DMS53 treated with DMSO at 0.1 percent for 48 hours (cell line): ENCODE measurements at regions not wholly inside any gene's neighbourhood (a gene's known extent, or its start where the extent isn't known, plus 50 kb on each side); places are given as distances from the start of the nearest gene placed in this dataset.
"Not testable (repeated sequence)": the region's sequence is repeated elsewhere in the genome, so short reads cannot be mapped to it uniquely, and the experiment has no call there.

Experiments
- DNase-seq: peaks from one replicate; lab custom pipeline; 2025; ENCODE audit not compliant: unreplicated experiment; lab: John Stamatoyannopoulos, UW

DNA sequence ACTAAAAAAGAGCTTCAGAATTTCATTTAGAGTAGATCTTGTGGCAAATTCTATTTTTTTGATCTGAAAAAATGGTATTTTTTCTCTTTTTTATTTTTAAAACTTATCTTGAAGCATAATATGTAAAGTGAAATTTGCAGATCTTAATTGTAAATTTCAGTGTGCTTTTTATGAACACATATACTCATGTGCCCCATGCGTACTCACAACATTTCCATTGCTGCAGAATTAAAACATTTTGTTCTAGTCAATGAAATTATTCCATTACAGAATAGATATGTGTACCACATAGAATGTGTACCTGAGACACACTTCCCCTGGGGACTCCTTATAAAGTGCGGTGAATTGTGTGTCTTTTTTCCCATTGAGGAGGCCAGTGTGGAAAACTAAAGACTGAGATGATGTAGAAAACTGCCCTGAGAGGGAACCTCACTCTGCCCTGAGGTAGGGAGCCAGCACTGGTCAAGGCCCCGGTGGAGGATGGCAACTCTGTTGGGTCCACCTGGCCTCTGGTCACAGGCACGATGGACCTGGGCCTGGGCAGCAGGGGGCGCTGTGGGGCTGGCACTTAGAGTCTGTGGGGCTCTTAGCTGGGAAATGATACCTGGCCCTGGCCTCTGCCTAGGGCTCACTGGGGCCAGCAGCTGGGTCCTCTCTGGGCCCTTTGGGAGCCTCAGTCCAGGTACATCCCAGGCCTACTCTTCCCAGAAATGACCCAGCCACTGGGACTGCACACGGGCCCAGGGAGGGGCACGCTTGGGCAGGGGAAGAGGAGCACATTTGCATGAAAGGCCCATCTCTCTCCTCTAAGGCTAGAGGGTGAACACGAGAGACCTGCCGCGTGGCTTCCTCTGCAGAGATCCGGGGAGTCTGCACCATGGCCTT lies 77.9 kb upstream of the TOP3B start:
- no peak for DNase-seq

DNA sequence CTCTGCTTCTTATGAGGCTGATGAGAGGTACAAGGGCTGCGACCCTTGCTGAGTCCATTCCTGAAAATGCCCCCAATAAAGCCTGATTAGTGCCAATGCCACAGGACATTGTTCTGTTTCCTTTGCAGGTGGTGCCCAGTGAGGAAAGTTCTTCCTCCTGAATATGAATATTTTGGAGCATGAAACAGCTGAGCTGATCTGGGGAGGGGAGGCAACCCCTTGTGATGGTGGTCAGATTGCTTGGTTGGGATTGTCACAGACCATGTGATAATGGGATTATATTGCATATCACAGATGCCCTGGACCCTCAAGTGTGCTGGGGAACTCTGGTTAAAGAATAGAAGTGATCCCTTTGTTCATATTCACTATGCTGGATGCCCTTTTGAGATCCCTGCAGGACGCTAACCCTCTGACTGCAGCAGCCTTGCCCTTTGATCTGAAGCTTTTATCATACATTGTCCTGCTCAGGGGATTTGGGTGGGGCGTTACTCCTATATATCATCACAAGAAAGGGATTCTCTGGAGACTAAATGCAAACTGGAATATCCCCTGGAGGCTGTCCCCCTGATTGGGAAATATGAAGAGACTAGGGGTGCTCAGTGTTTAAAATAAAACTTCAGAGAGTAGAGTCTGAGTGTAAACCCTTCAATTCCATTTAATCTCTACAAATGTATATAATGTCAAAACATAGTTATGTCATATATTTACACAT lies 76.9 kb upstream of the TOP3B start:
- no peak for DNase-seq

DNA sequence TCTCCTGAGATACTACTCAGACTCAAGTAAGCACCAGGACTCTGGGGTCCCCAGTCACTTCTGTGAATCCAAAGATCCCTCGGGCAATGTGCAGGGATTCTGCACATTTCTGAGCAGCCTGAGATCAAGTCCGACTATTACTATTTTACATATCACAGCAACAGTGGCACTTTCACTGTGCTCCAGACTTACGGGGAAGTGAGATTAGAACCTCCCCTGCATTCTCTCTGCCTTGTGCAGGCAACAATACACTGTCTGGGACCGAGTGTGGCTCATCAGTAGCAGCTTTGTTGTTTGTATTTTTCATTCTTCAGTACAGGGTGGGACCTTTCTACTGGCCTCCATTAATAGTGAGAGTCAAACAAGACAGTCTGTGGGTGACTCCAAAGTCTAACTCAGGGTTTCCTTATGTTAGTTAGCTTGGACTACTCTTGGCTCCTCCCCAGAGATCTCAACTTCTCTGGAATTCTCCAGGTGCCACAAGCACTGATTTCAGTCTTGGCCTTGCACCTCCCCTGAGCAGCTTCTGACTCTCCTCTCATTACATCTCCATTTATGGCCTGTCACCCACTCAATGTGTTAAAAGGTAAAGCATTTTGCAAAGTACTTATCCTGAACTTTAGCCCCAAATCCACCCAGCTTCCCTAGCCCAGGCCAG lies 76.2 kb upstream of the TOP3B start:
- DNase-seq = no peak

DNA sequence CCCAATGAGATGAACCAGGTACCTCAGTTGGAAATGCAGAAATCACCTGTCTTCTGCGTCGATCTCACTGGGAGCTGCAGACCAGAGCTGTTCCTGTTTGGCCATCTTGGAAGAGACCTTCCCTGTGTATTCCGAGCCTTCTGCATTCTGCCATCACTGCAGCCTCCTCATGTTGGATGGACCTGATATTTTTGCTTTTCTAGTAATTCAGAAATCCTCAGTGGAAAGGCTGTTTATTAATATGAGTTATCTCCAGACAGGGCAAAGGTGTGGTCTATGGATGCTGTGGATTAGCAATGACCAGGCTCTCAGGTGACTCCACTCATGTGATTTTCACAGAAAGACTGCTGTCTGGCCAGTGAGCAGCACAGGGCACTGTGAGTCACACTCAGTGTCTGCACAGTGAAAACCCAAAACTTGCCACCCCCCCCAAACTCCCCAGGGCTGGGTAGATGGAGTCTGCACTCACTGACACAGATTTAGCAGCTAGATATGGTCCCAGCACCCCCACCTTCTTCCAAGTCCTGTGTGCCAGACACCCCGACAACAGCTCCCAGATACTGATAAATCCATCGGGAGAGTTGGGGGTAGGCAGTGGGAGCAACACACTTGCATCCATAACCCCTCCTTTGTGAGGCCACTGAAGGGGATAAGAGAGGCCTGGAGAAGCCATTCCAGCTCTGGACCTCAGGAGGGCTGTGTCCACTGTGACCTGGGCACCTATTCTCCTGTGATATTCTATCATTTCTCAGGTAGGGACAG lies 75.2 kb upstream of the TOP3B start:
- DNase-seq = no peak

DNA sequence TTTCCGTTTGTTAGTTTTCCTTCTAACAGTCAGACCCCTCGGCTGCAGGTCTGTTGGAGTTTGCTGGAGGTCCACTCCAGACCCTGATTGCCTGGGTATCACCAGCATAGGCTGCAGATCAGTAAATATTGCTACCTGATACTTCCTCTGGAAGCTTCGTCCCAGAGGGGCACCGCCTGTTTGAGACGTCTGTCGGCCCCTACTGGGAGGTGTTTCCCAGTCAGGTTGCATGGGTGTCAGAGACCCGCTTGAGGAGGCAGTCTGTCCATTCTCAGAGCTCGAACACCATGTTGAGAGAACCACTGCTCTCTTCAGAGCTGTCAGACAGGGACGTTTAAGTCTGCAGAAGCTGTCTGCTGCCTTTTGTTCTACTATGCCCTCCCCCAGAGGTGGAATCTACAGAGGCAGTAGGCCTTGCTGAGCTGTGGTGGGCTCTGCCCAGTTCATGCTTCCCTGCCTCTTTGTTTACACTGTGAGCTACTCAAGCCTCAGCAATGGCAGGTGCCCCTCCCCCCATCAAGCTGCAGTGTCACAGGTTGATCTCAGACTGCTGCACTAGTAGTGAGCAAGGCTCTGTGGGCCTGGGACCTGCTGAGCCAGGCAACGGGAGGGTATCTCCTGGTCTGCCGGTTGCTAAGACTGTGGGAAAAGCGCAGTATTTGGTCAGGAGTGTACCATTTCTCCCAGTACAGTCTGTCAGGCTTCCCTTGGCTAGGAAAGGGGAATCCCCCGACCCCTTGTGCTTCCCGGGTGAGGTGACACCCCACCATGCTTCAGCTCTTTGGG lies 74.4 kb upstream of the TOP3B start:
- DNase-seq = not testable (repeated sequence)

DNA sequence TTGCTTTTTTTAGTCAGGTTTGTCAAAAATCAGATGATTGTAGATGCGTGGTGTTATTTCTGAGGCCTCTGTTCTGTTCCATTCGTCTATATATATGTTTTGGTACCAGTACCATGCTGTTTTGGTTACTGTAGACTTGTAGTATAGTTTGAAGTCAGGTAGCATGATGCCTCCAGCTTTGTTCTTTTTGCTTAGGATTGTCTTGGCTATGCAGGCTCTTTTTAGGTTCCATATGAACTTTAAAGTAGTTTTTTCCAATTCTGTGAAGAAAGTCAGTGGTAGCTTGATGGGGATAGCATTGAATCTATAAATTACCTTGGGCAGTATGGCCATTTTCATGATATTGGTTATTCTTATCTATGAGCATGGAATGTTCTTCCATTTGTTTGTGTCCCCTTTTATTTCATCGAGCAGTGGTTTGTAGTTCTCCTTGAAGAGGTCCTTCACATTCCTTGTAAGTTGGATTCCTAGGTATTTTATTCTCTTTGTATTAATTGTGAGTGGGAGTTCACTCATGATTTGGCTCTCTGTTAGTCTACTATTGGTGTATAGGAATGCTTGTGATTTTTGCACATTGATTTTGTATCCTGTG lies 70.1 kb upstream of the TOP3B start:
- DNase-seq = not testable (repeated sequence)

DNA sequence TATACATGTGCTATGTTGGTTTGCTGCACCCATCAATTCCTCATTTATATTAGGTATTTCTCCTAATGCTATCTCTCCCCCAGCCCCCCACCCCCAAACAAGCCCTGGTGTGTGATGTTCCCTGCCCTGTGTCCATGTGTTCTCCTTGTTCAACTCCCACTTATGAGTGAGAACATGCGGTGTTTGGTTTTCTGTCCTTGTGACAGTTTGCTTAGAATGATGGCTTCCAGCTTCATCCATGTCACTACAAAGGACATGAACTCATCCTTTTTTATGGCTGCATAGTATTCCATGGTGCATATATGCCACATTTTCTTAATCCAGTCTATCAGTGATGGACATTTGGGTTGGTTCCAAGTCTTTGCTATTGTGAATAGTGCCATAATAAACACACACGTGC lies 68.4 kb upstream of the TOP3B start:
- not testable (repeated sequence) for DNase-seq

DNA sequence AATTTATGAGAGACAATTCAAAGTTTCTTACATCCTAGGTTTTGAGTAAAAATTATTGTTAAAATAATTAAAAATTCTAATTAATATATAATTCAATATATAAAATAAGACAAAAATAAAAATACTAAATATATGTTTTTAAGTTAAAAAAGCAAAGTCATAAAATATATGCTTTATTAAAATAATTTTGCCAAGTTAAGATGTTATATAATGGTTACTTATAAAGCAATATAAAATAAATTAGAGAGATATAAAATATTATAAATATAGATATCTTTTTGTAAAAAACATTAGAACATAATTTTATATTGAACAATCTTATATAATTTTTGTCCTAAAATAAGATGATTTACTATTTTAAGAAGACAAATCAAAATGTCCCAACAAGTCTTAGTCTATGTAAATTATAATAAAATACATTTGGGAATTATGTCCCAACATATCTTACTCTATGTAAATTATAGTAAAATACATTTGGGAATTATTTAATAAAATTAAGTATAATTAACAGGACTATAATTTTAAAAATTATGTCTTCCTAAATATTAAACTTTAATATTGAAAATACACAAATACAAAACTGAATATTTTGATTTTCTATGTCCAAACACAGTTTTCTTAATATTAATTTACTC lies 67.7 kb upstream of the TOP3B start:
- no peak for DNase-seq

DNA sequence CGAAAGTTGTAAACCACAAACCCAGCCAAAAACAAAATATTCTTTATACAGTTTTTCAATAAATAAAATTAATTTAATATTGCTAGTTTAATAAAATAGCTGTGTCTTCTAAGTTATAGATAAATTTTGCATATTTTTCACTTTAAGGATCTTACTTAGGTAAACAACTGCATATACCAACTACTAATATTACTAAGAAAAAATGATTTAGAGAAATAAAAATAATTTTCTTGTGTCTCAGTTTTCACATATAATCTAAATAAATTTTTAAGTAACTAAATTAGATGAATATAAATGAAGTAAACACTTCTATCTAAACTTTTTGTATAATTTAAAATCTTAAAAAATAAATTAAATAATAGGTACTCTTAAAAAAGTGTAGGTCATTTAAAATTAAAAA lies 67.1 kb upstream of the TOP3B start:
- no peak for DNase-seq

DNA sequence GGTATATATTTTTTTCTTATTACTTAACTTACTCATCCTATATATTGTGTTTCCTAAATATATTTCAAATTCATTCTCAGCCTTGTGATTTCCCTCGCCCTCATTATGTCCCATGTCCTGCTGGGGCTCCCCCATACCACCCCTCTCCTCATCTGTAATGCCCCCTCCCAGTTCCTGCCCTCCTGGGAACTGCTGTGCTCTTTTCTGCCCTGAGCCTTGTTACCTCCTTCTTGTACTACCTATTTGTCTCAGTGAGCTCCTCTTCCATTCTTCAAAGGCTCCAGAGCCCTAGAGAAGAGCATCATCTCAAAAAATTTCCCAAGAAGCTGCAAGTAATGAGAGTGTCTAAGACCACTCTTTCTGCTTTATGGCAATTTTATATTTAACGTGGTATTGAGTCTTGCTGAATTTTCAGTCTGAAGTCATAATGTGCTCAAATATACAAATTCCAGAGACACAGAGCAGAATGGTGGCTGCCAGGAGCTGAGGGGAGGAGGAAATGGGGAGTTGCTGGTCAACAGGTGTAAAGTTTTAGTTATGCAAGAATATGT lies 66.5 kb upstream of the TOP3B start:
- no peak for DNase-seq

DNA sequence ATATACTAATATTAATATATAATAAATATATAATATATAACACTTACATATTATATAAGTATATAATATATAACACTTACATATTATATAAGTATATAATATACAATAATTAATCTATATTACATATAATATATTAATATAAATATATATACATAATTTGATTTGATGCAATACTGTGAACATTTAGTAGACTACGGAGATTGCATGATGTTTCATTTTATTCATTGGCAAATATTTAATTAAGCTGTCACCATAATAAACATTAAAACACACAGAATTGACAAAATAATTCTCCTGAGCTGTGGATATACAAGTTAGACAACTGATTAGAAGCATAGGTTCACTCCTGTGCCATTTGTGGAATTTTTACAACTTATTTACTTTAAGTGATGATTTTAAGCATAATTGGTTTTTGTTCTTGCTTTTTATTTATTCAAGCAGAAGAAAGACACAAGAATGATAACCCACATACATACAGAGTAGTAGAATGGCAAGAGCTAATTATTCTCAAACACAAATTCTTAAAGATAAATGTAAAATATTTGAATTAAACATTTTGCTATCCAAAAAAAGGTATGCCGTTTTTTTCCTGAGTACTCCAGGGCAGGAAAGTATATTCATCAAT lies 65.8 kb upstream of the TOP3B start:
- no peak for DNase-seq

DNA sequence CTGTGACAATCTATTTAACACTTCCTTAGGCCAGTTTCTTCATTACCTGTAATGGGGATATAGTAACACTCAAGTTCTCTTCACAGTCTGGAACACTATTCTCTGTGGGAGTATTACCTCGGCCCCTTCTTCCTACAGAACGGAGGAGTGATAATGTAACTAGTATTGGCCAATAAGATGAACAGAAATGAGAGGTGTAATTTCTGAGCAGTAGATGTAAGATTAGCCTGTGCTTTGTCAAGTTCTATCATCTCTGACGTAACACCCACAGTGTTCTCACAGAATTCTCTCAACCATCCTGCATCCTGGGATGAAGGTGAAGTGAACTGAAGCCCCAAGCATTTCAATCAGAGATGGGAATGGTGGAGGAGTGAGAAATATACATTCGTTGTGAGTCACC lies 65.2 kb upstream of the TOP3B start:
- no peak for DNase-seq

DNA sequence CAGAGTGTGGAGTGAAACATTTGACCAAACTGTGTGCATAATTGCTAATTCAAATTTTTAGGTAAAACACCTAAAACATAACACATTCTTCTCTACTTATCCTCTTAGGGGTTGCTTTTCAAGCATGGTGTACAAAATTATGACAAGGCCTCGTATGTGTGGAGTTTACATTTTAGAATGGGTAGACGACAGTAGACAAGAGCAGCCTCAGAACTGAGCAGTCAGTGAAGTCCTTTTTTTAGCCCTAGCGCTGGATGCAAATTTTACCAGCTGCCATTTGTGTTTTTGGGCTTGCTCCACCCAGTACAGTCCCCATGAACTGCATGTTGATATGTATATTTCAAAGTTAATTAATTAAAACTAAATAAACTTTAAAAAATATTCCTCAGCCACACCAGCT lies 64.7 kb upstream of the TOP3B start:
- no peak for DNase-seq

DNA sequence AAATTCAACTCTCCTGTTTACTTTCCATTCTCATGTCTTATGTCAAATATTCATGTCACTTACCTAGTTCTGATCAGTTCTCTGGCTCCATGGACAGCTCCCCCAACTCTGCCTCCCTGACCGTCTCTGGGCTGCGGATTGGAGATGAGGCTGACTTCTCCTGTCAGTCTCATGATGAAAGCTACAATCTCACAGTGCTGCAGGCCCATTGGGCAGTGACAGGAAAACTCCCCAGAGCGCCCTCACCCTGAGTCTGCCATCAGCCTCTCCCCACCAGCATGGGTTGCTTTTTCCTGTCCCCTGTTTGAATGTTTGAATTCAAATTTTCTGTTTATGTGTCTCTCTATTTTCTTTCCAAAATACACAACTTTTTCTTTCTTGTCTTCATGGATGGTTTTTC lies 63.8 kb upstream of the TOP3B start:
- no peak for DNase-seq

DNA sequence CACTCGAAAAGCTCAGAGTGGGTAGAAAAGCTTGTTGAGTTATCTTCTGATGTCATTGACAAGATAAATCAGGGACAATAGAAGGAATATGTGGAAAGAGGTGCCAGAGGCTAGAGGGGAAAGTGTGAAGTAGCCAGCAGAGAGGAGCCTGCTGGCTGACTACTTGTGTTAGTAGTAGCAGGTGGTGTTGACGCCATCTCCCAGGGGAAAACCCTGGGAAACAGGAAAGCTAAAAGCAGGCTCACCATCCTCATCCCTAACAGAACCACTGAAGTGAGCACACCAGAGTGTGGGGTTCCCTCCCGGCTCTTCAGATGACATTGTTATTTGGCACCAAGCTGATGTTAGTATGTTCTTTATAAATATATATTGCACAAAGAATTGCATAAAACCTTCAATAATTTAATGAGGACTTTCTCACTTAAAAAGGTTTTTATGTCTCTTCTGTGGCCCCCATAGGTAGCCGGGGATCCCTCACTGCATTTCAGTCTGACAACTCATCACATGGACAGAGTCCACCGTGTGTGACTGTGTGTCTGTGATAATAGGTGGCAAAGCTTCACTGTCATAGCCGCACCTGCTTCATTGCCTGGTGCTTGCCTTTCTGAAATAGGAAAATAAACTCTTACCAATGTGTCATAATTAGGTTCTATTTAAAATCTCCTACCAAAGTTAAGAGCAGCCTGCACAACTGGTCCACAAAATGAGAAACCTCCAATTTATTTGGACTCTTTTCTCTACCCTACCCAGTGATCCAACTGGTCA lies 63.2 kb upstream of the TOP3B start:
- no peak for DNase-seq

DNA sequence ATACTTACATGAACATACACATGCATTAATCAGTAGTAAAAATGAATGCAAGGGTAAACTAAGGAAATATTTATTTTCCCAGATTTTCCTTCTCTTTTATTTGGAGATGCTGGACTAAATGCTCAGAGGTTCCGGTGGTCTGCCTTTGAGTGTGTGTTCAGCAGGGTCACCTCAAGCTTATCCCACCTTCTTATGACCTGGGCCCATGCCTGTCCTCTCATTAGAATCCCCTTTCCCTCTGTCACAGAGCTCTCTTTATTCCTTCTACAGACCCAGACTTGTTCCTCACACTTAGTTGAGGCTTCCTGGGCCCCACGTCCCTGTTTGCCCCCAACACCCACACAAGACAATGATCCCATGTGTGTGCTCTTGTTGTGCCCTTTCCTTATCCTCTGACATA lies 61.6 kb upstream of the TOP3B start:
- no peak for DNase-seq

DNA sequence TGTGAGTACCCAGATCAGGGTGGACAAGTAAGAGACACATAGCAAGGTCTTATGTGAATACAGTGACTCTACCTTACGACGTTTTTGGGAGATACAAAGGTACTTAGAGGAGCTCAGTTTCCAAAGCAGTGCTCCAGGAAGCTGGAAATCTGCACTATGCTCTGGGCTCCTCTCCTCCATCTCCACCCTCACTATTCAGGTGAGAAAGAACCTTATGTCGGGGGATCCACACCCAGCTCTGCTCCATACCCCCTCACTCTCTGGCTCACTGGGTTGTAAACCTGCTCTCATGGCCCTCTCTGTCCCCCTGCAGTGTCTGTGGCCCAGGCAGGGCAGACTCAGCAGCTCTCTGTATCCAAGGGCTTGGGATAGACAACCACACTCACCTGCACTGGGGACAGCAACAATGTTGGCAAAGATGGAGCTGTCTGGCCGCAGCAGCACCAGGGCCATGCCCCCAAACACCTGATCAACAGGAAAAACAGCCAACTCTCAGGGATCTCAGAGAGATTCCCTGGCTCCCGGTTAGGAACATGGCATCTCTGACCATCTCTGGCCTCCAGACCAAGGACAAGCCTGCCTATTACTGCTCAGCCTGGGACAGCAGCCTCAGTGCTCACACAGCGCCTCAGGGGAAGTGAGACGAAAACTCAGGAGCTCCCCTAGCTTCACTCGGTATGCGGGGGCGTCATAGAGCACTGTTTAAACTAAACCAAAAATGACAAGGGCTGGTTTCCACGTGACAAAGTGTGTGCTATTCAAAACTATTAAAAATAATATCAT lies 60.9 kb upstream of the TOP3B start:
- no peak for DNase-seq
